ENCODE measurements at regions not wholly inside any gene's neighbourhood (a gene's known extent, or its start where the extent isn't known, plus 50 kb on each side); places are given as distances from the start of the nearest gene placed in this dataset.

DNA sequence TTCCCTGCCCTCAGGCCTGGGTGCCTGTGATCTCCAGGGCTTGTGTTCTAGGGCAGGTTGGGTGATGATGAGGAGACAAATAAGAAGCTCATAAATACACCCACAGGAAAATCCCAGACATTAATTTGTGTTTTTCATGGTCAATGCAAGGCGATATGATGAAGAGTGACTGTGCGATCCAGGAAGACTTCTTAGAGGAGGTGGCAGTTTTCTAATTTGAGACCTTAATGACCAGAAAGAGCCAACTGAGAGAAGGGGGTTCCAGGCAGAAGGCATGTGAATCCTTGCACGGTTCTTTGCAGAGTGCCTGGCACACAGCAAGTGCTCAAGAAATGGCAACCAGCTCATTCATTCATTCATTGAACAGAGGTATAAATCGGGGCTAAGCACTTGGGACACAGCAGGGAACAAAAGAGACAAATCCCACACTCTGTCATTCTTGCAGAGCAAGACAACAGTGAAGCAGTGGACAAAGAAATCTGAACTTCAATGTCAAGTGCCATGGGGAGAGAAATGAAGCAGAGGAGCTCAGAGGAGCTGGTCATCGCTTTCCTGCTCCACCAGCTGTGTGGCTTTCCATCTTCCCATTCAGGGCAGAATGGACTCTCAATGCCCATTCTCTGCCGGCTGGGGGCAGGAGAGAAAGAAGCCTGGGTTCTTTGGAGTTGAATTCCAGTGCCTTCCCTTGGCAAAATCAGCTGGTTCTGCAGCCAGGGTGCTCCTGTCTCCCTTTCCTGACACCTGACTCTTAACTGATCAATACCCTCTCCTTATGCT is 128.3 kb downstream of the AACS start:
- no peak for DNase-seq (ENCODE audit: low spot score in 2 of 2)
- H3K36me3 Mint-ChIP-seq (ENCODE audit: insufficient read depth) = no peaks in the 10 kb centered on the region
- H3K9me3 Mint-ChIP-seq = no peaks in the 10 kb centered on the region
- H3K4me3 Mint-ChIP-seq = no peak overlapping the region
- no peak for ATAC-seq (replicated peaks; ENCODE audit: extremely low read depth, poor library complexity, severe bottlenecking)
- no peak overlapping the region for H3K27ac Mint-ChIP-seq (ENCODE audit: low read depth)
- H3K4me1 Mint-ChIP-seq = no peaks in the 10 kb centered on the region
- peaks cover 91% of the 10 kb centered on the region for H3K27me3 Mint-ChIP-seq

DNA sequence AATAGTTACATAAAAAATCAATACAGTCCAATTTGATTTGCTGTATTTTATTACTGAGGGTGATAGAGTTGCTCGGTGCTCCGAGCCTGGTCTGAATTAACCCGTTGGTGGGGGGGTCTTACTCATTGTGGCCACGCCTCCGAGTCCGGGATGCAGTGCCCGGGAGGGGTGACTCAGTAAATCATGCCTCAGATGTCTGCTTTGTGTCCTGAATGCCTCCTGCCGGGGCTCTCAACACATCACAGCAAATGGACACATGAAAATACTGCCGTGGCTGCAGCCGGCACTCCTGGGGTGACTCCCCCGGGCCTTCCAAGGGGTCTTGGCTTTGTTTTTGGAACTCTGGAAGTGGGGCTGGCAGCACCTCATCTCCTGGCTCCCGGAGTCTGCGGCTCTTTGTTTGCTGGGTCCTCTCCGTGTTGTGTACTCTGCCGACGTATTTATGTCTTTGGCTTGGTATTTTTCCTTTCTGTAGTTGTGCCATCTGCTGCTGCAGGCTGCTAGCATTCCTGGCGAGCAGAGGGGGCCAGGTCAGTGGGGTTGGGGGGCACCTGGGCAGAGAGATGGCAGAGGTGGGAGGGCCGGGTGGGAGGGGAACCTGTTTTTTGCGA is 129.0 kb downstream of the AACS start:
- Mint-ChIP-seq H3K27me3 (peaks cover 91% of the 10 kb centered on the region), H3K4me3 (no peak overlapping the region), H3K27ac (ENCODE audit: low read depth) (no peak overlapping the region), H3K36me3 (ENCODE audit: insufficient read depth) (no peaks in the 10 kb centered on the region), H3K4me1 (no peaks in the 10 kb centered on the region), H3K9me3 (no peaks in the 10 kb centered on the region)
- ATAC-seq (replicated peaks; ENCODE audit: extremely low read depth, poor library complexity, severe bottlenecking) (no peak), DNase-seq (ENCODE audit: low spot score in 2 of 2) (no peak)

DNA sequence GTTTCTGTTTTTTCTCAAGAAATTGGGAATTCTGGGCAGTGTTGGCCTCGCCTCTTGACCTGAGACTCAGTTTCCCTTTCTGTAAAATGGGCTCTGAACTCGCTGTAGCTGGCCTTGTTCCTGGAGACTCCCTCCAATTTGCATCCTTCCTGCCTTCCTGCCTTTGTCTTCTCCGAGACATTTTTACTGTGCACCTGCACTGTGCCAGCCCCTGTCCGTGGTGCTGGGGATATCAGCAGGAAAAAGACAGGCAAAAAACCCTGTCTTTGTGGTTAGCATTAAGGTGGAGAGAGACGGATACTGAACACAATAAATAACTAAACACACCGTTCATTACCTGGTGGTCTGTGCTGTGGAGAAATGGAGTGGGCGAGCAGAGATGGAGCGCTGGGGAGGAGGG is 129.8 kb downstream of the AACS start:
- H3K27ac Mint-ChIP-seq (ENCODE audit: low read depth) = no peak overlapping the region
- no peak overlapping the region for H3K4me3 Mint-ChIP-seq
- H3K27me3 Mint-ChIP-seq = peaks cover 91% of the 10 kb centered on the region
- no peaks in the 10 kb centered on the region for H3K9me3 Mint-ChIP-seq
- no peak for DNase-seq (ENCODE audit: low spot score in 2 of 2)
- ATAC-seq (replicated peaks; ENCODE audit: extremely low read depth, poor library complexity, severe bottlenecking) = no peak
- no peaks in the 10 kb centered on the region for H3K36me3 Mint-ChIP-seq (ENCODE audit: insufficient read depth)
- no peaks in the 10 kb centered on the region for H3K4me1 Mint-ChIP-seq

DNA sequence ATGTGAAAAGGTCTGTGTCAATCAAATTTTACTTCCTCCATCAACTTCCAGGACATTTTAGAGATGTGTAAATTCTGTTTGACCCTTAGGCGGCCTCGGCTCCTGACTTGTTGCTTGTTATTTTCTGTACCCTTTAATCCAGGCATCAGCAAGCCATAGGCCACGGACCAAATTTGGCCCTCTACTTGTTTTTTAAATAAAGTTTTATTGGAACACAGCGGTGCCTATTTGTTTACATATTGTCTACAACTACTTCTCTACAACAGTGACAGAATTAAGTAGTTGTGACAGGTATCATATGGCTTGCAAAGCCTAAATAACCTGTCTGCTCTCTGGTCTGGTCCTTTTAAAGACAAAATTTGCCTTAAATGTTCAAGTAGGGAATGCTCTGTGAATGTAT is 132.1 kb downstream of the AACS start:
- Mint-ChIP-seq H3K27me3 (peaks cover 95% of the 10 kb centered on the region), H3K27ac (ENCODE audit: low read depth) (no peak overlapping the region), H3K9me3 (no peaks in the 10 kb centered on the region), H3K36me3 (ENCODE audit: insufficient read depth) (no peaks in the 10 kb centered on the region), H3K4me1 (no peaks in the 10 kb centered on the region), H3K4me3 (no peak overlapping the region)
- no peak for ATAC-seq (replicated peaks; ENCODE audit: extremely low read depth, poor library complexity, severe bottlenecking)
- DNase-seq (ENCODE audit: low spot score in 2 of 2) = no peak

DNA sequence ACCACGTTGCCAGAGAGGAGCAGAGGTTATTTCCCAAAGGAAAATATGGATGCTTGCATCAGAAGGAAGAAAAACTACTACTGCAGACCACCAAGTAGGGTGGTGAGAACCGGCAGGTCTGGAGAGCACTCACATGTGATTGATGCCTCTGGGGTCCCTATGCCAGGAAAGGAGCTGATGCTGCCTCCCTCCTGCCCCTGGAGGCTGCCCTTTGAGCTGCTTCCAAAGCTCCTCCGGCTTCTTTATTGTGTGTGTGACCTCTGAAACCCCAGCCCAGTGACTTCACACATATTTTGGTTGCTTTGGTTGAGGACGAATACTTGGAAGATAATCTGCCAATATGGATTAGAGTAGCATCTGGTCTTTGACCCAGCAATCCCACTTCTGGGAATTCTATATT is 133.4 kb downstream of the AACS start:
- Mint-ChIP-seq H3K4me3 (no peak overlapping the region), H3K27ac (ENCODE audit: low read depth) (no peak overlapping the region), H3K27me3 (peaks cover 94% of the 10 kb centered on the region), H3K36me3 (ENCODE audit: insufficient read depth) (no peaks in the 10 kb centered on the region), H3K4me1 (no peaks in the 10 kb centered on the region), H3K9me3 (no peaks in the 10 kb centered on the region)
- DNase-seq (ENCODE audit: low spot score in 2 of 2) (no peak), ATAC-seq (replicated peaks; ENCODE audit: extremely low read depth, poor library complexity, severe bottlenecking) (no peak)

DNA sequence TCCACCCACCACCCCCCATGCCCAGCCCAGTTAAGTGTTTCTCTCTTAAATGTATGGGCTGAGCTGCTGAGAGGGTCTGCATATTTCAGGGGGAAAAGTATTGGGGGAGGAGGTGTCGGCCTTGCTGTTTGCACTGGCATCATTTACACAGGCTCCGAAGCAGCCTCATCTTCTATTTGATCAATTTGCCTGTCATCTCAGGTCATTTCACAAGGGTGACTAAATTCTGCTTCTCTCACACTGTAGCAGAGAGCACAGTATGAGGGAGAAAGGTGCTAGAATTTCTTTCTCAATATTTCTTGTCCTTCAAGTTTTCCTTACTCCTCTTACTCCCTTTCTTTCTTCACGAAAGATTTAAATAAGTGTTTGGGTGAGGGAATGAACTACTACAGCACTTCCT is 135.9 kb downstream of the AACS start:
- H3K27me3 Mint-ChIP-seq = peaks cover 73% of the 10 kb centered on the region
- no peaks in the 10 kb centered on the region for H3K4me1 Mint-ChIP-seq
- H3K36me3 Mint-ChIP-seq (ENCODE audit: insufficient read depth) = no peaks in the 10 kb centered on the region
- no peaks in the 10 kb centered on the region for H3K9me3 Mint-ChIP-seq
- no peak overlapping the region for H3K4me3 Mint-ChIP-seq
- ATAC-seq (replicated peaks; ENCODE audit: extremely low read depth, poor library complexity, severe bottlenecking) (no peak), DNase-seq (ENCODE audit: low spot score in 2 of 2) (no peak)
- H3K27ac Mint-ChIP-seq (ENCODE audit: low read depth) = no peak overlapping the region

DNA sequence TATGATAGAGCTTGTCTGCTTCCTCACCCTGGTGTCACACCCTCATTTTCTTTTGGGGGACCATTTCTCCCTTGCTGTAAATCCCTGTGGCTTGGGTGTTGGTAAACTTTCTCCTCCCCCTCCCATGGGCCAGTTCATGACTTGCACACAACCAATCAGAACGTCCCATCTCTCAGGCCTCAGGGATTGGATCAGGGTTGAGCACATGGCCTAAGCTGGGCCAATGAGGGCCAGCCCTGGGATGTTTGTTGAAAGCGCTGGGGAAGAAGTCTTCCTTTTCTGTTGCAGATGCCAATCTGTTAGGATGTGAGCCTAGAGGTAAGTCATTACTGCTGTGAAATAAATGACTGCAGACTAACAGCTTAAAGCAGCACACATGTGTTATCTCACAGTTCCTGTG is 136.7 kb downstream of the AACS start:
- no peak for ATAC-seq (replicated peaks; ENCODE audit: extremely low read depth, poor library complexity, severe bottlenecking)
- H3K36me3 Mint-ChIP-seq (ENCODE audit: insufficient read depth) = no peaks in the 10 kb centered on the region
- H3K27me3 Mint-ChIP-seq = peaks cover 76% of the 10 kb centered on the region
- DNase-seq (ENCODE audit: low spot score in 2 of 2) = no peak
- no peak overlapping the region for H3K4me3 Mint-ChIP-seq
- H3K27ac Mint-ChIP-seq (ENCODE audit: low read depth) = no peak overlapping the region
- no peaks in the 10 kb centered on the region for H3K4me1 Mint-ChIP-seq
- H3K9me3 Mint-ChIP-seq = no peaks in the 10 kb centered on the region

DNA sequence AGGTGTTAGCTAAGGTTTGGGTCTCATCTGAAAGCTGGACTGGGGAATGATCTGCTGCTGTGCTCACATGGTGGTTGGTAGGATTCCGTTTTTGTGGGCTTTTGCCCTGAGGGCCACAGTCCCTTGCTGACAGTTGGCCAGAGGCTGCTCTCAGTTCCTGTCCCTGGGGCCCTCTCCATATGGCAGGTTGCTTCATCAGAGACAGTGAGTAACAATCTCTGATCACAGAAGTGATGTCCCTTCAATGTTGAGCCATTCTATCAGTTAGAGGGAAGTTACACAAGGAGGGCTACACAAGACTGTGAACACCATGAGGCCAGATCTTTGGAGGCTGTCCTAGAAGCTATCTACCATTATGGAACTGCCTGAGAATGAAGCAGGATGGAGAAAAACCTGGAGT is 137.2 kb downstream of the AACS start:
- Mint-ChIP-seq H3K27me3 (peaks cover 75% of the 10 kb centered on the region), H3K27ac (ENCODE audit: low read depth) (no peak overlapping the region), H3K36me3 (ENCODE audit: insufficient read depth) (no peaks in the 10 kb centered on the region), H3K4me1 (no peaks in the 10 kb centered on the region), H3K9me3 (no peaks in the 10 kb centered on the region), H3K4me3 (no peak overlapping the region)
- ATAC-seq (replicated peaks; ENCODE audit: extremely low read depth, poor library complexity, severe bottlenecking) = no peak
- no peak for DNase-seq (ENCODE audit: low spot score in 2 of 2)

DNA sequence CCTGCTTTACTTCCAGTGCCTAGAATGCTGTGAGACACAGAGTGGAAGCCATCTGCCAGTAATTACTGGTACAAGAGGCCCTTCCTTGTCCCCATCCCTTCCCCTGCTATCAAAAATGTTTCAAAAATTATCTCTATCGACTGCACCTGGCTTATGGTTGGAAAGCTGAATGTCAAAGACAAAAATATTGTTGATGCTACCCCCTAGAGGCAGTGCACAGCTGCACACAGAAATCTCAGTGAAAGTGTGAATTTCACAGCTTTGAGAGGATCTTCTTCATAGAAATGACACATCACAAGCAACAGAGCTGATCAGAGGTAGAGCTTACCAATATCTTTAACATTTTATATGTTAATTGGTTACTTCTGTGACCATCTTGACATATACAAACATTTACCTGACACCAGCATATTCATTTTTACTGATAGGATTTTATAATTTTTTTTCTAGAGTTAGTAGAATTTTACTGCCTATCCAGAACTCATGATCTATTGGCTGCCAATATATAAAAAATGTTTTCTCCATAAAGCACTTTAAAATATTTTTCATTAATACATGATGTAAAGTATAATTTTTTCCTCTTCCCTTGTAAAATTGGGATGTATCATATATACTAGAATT is 138.0 kb downstream of the AACS start:
- Mint-ChIP-seq H3K9me3 (no peaks in the 10 kb centered on the region), H3K27ac (ENCODE audit: low read depth) (no peak overlapping the region), H3K4me1 (no peaks in the 10 kb centered on the region), H3K4me3 (no peak overlapping the region), H3K36me3 (ENCODE audit: insufficient read depth) (no peaks in the 10 kb centered on the region), H3K27me3 (peaks cover 75% of the 10 kb centered on the region)
- ATAC-seq (replicated peaks; ENCODE audit: extremely low read depth, poor library complexity, severe bottlenecking) = no peak
- no peak for DNase-seq (ENCODE audit: low spot score in 2 of 2)

DNA sequence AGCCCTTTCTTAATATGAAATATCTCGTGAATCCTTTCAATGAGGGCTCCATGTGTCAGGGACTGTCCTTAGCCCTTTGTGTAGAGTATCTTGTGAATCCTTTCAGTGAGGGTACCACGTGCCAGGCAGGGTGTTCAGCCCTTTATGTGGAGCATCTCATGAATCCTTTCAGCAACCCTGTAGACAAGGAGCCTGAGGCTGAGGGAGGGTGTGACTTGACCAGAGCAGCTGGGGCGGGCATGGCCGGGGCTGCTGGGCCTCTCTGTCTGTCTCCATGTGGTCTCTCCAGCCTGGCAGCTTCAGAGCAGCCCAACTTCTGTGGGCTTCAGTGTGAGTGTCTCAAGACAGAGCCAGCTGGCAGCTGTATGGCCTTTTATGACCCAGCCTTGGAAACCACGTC is 140.2 kb downstream of the AACS start:
- Mint-ChIP-seq H3K36me3 (ENCODE audit: insufficient read depth) (no peaks in the 10 kb centered on the region), H3K27me3 (peaks cover 75% of the 10 kb centered on the region), H3K27ac (ENCODE audit: low read depth) (no peak overlapping the region), H3K4me3 (no peak overlapping the region), H3K9me3 (no peaks in the 10 kb centered on the region), H3K4me1 (peaks cover 6% of the 10 kb centered on the region)
- no peak for ATAC-seq (replicated peaks; ENCODE audit: extremely low read depth, poor library complexity, severe bottlenecking)
- DNase-seq (ENCODE audit: low spot score in 2 of 2) = no peak

DNA sequence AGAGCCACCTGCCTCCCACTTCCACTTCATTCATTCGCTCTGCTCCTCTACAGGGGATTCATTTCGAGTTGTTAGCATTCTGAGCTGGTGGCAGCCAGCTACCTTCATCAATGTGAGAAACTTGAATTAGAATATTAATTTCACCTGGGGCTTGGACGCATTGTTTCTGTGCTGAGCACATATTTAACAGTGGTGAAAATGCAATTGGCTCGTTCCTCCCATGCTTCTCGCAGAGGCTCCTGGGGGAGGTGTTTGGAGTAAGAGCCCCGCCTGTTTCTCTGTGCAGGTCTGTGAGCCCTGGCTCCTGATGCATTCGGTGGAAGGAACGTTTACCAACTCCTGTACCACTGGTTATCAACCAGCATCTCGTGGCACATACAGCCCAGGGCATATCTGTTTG is 141.5 kb downstream of the AACS start:
- H3K36me3 Mint-ChIP-seq (ENCODE audit: insufficient read depth) = no peaks in the 10 kb centered on the region
- no peak overlapping the region for H3K4me3 Mint-ChIP-seq
- peaks cover 68% of the 10 kb centered on the region for H3K27me3 Mint-ChIP-seq
- no peaks in the 10 kb centered on the region for H3K9me3 Mint-ChIP-seq
- H3K27ac Mint-ChIP-seq (ENCODE audit: low read depth) = no peak overlapping the region
- DNase-seq (ENCODE audit: low spot score in 2 of 2) (no peak), ATAC-seq (replicated peaks; ENCODE audit: extremely low read depth, poor library complexity, severe bottlenecking) (no peak)
- peaks cover 6% of the 10 kb centered on the region for H3K4me1 Mint-ChIP-seq

DNA sequence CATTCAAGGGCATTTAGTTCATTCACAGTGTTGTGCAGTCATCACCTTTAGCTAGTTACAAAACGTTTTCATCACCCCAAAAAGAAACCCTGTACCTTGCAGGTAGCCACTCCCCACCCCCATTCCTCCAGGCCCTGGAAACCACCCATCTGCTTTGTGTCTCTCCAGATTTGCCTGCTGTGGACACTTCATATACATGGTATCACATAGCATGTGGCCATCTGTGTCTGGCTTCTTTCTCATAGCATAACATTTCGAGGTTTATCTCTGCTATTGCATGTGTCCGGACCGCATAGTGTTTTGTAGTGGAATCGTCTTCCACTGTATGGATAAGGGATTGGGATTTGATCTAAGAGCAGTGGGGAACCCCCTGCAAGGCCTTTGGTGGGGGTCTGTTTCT is 143.1 kb downstream of the AACS start:
- peaks cover 59% of the 10 kb centered on the region for H3K27me3 Mint-ChIP-seq
- peaks cover 6% of the 10 kb centered on the region for H3K4me1 Mint-ChIP-seq
- ATAC-seq (replicated peaks; ENCODE audit: extremely low read depth, poor library complexity, severe bottlenecking) = no peak
- no peak for DNase-seq (ENCODE audit: low spot score in 2 of 2)
- H3K27ac Mint-ChIP-seq (ENCODE audit: low read depth) = no peak overlapping the region
- no peak overlapping the region for H3K4me3 Mint-ChIP-seq
- H3K9me3 Mint-ChIP-seq = no peaks in the 10 kb centered on the region
- no peaks in the 10 kb centered on the region for H3K36me3 Mint-ChIP-seq (ENCODE audit: insufficient read depth)

DNA sequence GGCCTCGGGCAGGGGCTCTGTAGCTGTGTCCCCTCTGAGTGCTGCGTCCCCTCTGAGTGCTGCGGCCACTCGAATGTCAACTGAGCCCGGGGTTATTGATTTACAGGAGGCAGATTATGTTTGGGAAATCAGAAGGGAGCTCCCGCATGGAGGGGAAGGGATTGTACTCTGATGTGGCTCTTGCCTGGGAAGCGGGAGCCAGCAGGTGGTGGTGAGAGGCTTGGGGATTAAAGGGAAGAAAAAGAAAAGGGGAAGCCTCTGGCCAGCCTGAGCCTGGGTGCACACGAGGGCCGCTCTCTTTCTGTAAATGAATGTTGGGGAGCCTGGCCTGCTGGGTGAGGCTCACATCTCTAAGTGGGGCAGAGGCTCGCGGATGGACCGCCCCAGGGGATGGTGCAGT is 143.7 kb downstream of the AACS start:
- Mint-ChIP-seq H3K36me3 (ENCODE audit: insufficient read depth) (no peaks in the 10 kb centered on the region), H3K27ac (ENCODE audit: low read depth) (no peak overlapping the region), H3K9me3 (no peaks in the 10 kb centered on the region), H3K27me3 (peaks cover 58% of the 10 kb centered on the region), H3K4me3 (no peak overlapping the region), H3K4me1 (peaks cover 6% of the 10 kb centered on the region)
- ATAC-seq (replicated peaks; ENCODE audit: extremely low read depth, poor library complexity, severe bottlenecking) = no peak
- DNase-seq (ENCODE audit: low spot score in 2 of 2) = no peak
